ENCODE measurements at regions not wholly inside any gene's neighbourhood (a gene's known extent, or its start where the extent isn't known, plus 50 kb on each side); places are given as distances from the start of the nearest gene placed in this dataset.
A peak's percentile ranks its signal among the peaks of the same experiment; 100 is the strongest.
"Not testable (repeated sequence)": the region's sequence is repeated elsewhere in the genome, so short reads cannot be mapped to it uniquely, and the experiment has no call there.

GRCh38 chr4:161329852-161330251 is 833.9 kb downstream of the FSTL5 start:
- DNase-seq, result no peak

GRCh38 chr4:161321706-161322105 is 842.1 kb downstream of the FSTL5 start:
- DNase-seq, result no peak

GRCh38 chr4:161320377-161320776 is 843.4 kb downstream of the FSTL5 start:
- DNase-seq, result peak; percentile 22

- no peak for DNase-seq
These were observed 846.8 kb downstream of the FSTL5 start for GRCh38 chr4:161317000-161317399.

- no peak for DNase-seq
These were observed 849.4 kb downstream of the FSTL5 start for GRCh38 chr4:161314371-161314770.

- no peak for DNase-seq
These were observed 860.2 kb downstream of the FSTL5 start for GRCh38 chr4:161303551-161303950.

- no peak for DNase-seq
These were observed 872.6 kb downstream of the FSTL5 start for GRCh38 chr4:161291222-161291621.

- DNase-seq, result no peak
These were observed 876.0 kb downstream of the FSTL5 start for GRCh38 chr4:161287678-161288352.

- DNase-seq, result peak; percentile 1
These were observed 878.3 kb downstream of the FSTL5 start for GRCh38 chr4:161285461-161285860.

- DNase-seq, result no peak
These were observed 882.9 kb downstream of the FSTL5 start for GRCh38 chr4:161280929-161281328.

GRCh38 chr4:161279095-161279494 is 884.7 kb downstream of the FSTL5 start:
- DNase-seq, result no peak

GRCh38 chr4:161277150-161277787 is 886.5 kb downstream of the FSTL5 start:
- not testable (repeated sequence) for DNase-seq

- DNase-seq, result no peak
These were observed 890.2 kb downstream of the FSTL5 start for GRCh38 chr4:161273607-161274006.

- DNase-seq, result no peak
These were observed 903.0 kb downstream of the FSTL5 start for GRCh38 chr4:161260819-161261218.

- DNase-seq, result peak; percentile 1
These were observed 907.1 kb downstream of the FSTL5 start for GRCh38 chr4:161256716-161257115.

- DNase-seq, result no peak
These were observed 907.6 kb downstream of the FSTL5 start for GRCh38 chr4:161256172-161256571.

GRCh38 chr4:161254375-161254774 is 909.4 kb downstream of the FSTL5 start:
- DNase-seq, result no peak

GRCh38 chr4:161252520-161253141 is 911.2 kb downstream of the FSTL5 start:
- DNase-seq, result peak; percentile 1

- no peak for DNase-seq
These were observed 913.9 kb downstream of the FSTL5 start for GRCh38 chr4:161249779-161250440.

GRCh38 chr4:161248880-161249279 is 914.9 kb downstream of the FSTL5 start:
- no peak for DNase-seq

GRCh38 chr4:161247831-161248230 is 916.0 kb downstream of the FSTL5 start:
- no peak for DNase-seq

- no peak for DNase-seq
These were observed 925.8 kb downstream of the FSTL5 start for GRCh38 chr4:161238033-161238432.

- DNase-seq, result no peak
These were observed 926.3 kb downstream of the FSTL5 start for GRCh38 chr4:161237495-161237894.

GRCh38 chr4:161225327-161225726 is 938.5 kb downstream of the FSTL5 start:
- no peak for DNase-seq

All from fibroblast of upper back skin (primary cell).